GM12873 (cell line): ENCODE measurements at regions not wholly inside any gene's neighbourhood (a gene's known extent, or its start where the extent isn't known, plus 50 kb on each side); places are given as distances from the start of the nearest gene placed in this dataset.

Experiments
- CTCF ChIP-seq: IDR thresholded peaks from 2 replicates; pipeline ENCODE4 v1.5.1; 2012; ENCODE audit warnings: low read depth, mild to moderate bottlenecking, moderate library complexity, low read length, control low read depth; ENCODE audit not compliant: insufficient read depth; ENCODE audit errors: missing control alignments

GRCh38 chr12:89256060-89256459 lies 96.2 kb downstream of the DUSP6 start:
- no peak for TF ChIP-seq CTCF

- no peak for TF ChIP-seq CTCF
Observed at GRCh38 chr12:89253488-89253887, 98.8 kb downstream of the DUSP6 start.

GRCh38 chr12:89252284-89252683 lies 100.0 kb downstream of the DUSP6 start:
- TF ChIP-seq CTCF = no peak

- no peak for TF ChIP-seq CTCF
Observed at GRCh38 chr12:89251342-89252271, 100.7 kb downstream of the DUSP6 start.

- TF ChIP-seq CTCF = no peak
Observed at GRCh38 chr12:89250636-89251035, 101.7 kb downstream of the DUSP6 start.

- TF ChIP-seq CTCF = no peak
Observed at GRCh38 chr12:89250213-89250612, 102.1 kb downstream of the DUSP6 start.

- no peak for TF ChIP-seq CTCF
Observed at GRCh38 chr12:89247967-89248366, 104.3 kb downstream of the DUSP6 start.
